ENCODE measurements at regions not wholly inside any gene's neighbourhood (a gene's known extent, or its start where the extent isn't known, plus 50 kb on each side); places are given as distances from the start of the nearest gene placed in this dataset.

- no peak for DNase-seq
Observed at GRCh38 chr10:130638991-130639390, 502.8 kb downstream of the GLRX3 start.

GRCh38 chr10:130642926-130643325 lies 506.7 kb downstream of the GLRX3 start:
- DNase-seq = no peak

GRCh38 chr10:130647341-130647740 lies 511.1 kb downstream of the GLRX3 start:
- DNase-seq = no peak

GRCh38 chr10:130648807-130649206 lies 512.6 kb downstream of the GLRX3 start:
- DNase-seq = no peak

GRCh38 chr10:130652544-130652943 lies 516.4 kb downstream of the GLRX3 start:
- no peak for DNase-seq

GRCh38 chr10:130652964-130653578 lies 516.9 kb downstream of the GLRX3 start:
- no peak for DNase-seq

GRCh38 chr10:130654726-130655125 lies 518.5 kb downstream of the GLRX3 start:
- no peak for DNase-seq

GRCh38 chr10:130655313-130656186 lies 519.4 kb downstream of the GLRX3 start:
- no peak for DNase-seq

- DNase-seq = no peak
Observed at GRCh38 chr10:130656187-130656575, 520.0 kb downstream of the GLRX3 start.

GRCh38 chr10:130656582-130657133 lies 520.5 kb downstream of the GLRX3 start:
- no peak for DNase-seq

- DNase-seq = no peak
Observed at GRCh38 chr10:130658687-130659290, 522.6 kb downstream of the GLRX3 start.

GRCh38 chr10:130659528-130659927 lies 523.3 kb downstream of the GLRX3 start:
- no peak for DNase-seq

GRCh38 chr10:130660266-130660665 lies 524.1 kb downstream of the GLRX3 start:
- DNase-seq = no peak

GRCh38 chr10:130661419-130661818 lies 525.2 kb downstream of the GLRX3 start:
- no peak for DNase-seq

GRCh38 chr10:130662775-130663174 lies 526.6 kb downstream of the GLRX3 start:
- no peak for DNase-seq

- no peak for DNase-seq
Observed at GRCh38 chr10:130664526-130664925, 528.3 kb downstream of the GLRX3 start.

GRCh38 chr10:130666215-130666614 lies 530.0 kb downstream of the GLRX3 start:
- no peak for DNase-seq

- no peak for DNase-seq
Observed at GRCh38 chr10:130686689-130687300, 550.6 kb downstream of the GLRX3 start.

- no peak for DNase-seq
Observed at GRCh38 chr10:130687566-130687965, 551.4 kb downstream of the GLRX3 start.

GRCh38 chr10:130689743-130690626 lies 553.8 kb downstream of the GLRX3 start:
- no peak for DNase-seq

- DNase-seq = no peak
Observed at GRCh38 chr10:130691776-130692175, 555.6 kb downstream of the GLRX3 start.

- no peak for DNase-seq
Observed at GRCh38 chr10:130696870-130697269, 560.7 kb downstream of the GLRX3 start.
